ENCODE measurements at regions not wholly inside any gene's neighbourhood (a gene's known extent, or its start where the extent isn't known, plus 50 kb on each side); places are given as distances from the start of the nearest gene placed in this dataset.

GRCh38 chr7:10070899-10071298 lies 902.8 kb upstream of the PHF14 start:
- no peaks in the 10 kb centered on the region for H3K36me3 ChIP-seq (ENCODE audit: insufficient read depth, low read depth, low read length)
- no peaks in the 10 kb centered on the region for H3K9me3 ChIP-seq (ENCODE audit: insufficient read depth, low read depth, low read length)
- H3K9ac ChIP-seq (ENCODE audit: low read depth, low read length), result no peak overlapping the region
- H3K27ac ChIP-seq (ENCODE audit: low read length), result no peak overlapping the region
- H3K27me3 ChIP-seq (ENCODE audit: insufficient read depth, low read length), result no peaks in the 10 kb centered on the region
- H3K4me1 ChIP-seq (ENCODE audit: insufficient read depth, low read length), result no peaks in the 10 kb centered on the region
- no peak overlapping the region for H3K4me3 ChIP-seq (ENCODE audit: low read length)

DNA sequence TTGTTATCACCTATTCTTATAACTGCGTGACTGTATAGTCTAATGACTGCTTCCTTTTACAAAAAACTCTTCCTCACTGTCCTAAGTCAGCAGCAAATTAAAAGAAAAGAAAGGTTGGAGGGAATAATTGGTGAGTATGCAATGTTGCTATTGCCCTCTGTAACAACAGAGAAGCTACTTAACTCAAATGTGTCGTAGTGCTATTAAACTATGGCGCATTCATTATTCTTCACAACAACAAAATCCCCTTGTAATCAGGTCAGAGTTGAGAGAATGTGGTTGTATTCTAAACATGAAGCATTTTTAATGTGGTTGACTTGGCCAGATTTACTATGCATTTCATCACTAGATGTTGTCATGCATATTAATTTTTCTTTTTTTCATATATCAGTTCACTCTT lies 897.8 kb upstream of the PHF14 start:
- no peak overlapping the region for H3K27ac ChIP-seq (ENCODE audit: low read length)
- peaks cover 8% of the 10 kb centered on the region; the same call in 1 of the 2 replicates for H3K4me1 ChIP-seq (ENCODE audit: insufficient read depth, low read length)
- H3K9me3 ChIP-seq (ENCODE audit: insufficient read depth, low read depth, low read length), result no peaks in the 10 kb centered on the region
- no peaks in the 10 kb centered on the region for H3K36me3 ChIP-seq (ENCODE audit: insufficient read depth, low read depth, low read length)
- H3K4me3 ChIP-seq (ENCODE audit: low read length), result no peak overlapping the region
- no peaks in the 10 kb centered on the region for H3K27me3 ChIP-seq (ENCODE audit: insufficient read depth, low read length)
- no peak overlapping the region for H3K9ac ChIP-seq (ENCODE audit: low read depth, low read length)

GRCh38 chr7:10076660-10077300 lies 896.9 kb upstream of the PHF14 start:
- H3K4me3 ChIP-seq (ENCODE audit: low read length), result no peak overlapping the region
- H3K27ac ChIP-seq (ENCODE audit: low read length), result no peak overlapping the region
- no peaks in the 10 kb centered on the region for H3K36me3 ChIP-seq (ENCODE audit: insufficient read depth, low read depth, low read length)
- no peaks in the 10 kb centered on the region for H3K9me3 ChIP-seq (ENCODE audit: insufficient read depth, low read depth, low read length)
- no peak overlapping the region for H3K9ac ChIP-seq (ENCODE audit: low read depth, low read length)
- peaks cover 8% of the 10 kb centered on the region; the same call in 1 of the 2 replicates for H3K4me1 ChIP-seq (ENCODE audit: insufficient read depth, low read length)
- H3K27me3 ChIP-seq (ENCODE audit: insufficient read depth, low read length), result no peaks in the 10 kb centered on the region

GRCh38 chr7:10079572-10079971 lies 894.1 kb upstream of the PHF14 start:
- no peaks in the 10 kb centered on the region for H3K36me3 ChIP-seq (ENCODE audit: insufficient read depth, low read depth, low read length)
- H3K27ac ChIP-seq (ENCODE audit: low read length), result no peak overlapping the region
- no peaks in the 10 kb centered on the region for H3K9me3 ChIP-seq (ENCODE audit: insufficient read depth, low read depth, low read length)
- no peaks in the 10 kb centered on the region for H3K27me3 ChIP-seq (ENCODE audit: insufficient read depth, low read length)
- peaks cover 14% of the 10 kb centered on the region; the same call in 1 of the 2 replicates for H3K4me1 ChIP-seq (ENCODE audit: insufficient read depth, low read length)
- no peak overlapping the region for H3K9ac ChIP-seq (ENCODE audit: low read depth, low read length)
- no peak overlapping the region for H3K4me3 ChIP-seq (ENCODE audit: low read length)

DNA sequence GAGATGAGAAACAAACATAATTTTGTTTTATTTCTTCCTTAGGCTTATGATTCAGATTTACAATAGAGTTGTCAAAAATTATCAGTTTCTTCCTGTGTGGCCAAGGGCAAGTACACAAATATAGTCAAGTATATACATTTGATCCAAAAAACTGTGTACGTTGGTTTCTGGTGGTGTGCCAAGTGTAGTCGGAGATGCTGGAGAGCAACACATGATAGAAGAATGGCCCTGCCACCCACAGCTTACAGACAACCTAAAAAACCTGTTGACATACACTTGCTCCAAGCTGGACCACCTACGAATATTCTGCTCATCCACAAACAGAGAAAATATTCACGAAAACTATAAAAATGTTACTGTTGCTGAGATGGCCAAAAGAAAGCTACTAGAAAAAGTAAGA lies 890.8 kb upstream of the PHF14 start:
- peaks cover 9% of the 10 kb centered on the region; the same call in 1 of the 2 replicates for H3K4me1 ChIP-seq (ENCODE audit: insufficient read depth, low read length)
- no peaks in the 10 kb centered on the region for H3K36me3 ChIP-seq (ENCODE audit: insufficient read depth, low read depth, low read length)
- no peak overlapping the region for H3K9ac ChIP-seq (ENCODE audit: low read depth, low read length)
- no peak overlapping the region for H3K27ac ChIP-seq (ENCODE audit: low read length)
- H3K4me3 ChIP-seq (ENCODE audit: low read length), result no peak overlapping the region
- H3K9me3 ChIP-seq (ENCODE audit: insufficient read depth, low read depth, low read length), result no peaks in the 10 kb centered on the region
- no peaks in the 10 kb centered on the region for H3K27me3 ChIP-seq (ENCODE audit: insufficient read depth, low read length)

GRCh38 chr7:10083766-10084165 lies 889.9 kb upstream of the PHF14 start:
- H3K9ac ChIP-seq (ENCODE audit: low read depth, low read length), result no peak overlapping the region
- H3K36me3 ChIP-seq (ENCODE audit: insufficient read depth, low read depth, low read length), result no peaks in the 10 kb centered on the region
- no peaks in the 10 kb centered on the region for H3K9me3 ChIP-seq (ENCODE audit: insufficient read depth, low read depth, low read length)
- H3K4me1 ChIP-seq (ENCODE audit: insufficient read depth, low read length), result peaks cover 9% of the 10 kb centered on the region; the same call in 1 of the 2 replicates
- H3K4me3 ChIP-seq (ENCODE audit: low read length), result no peak overlapping the region
- no peaks in the 10 kb centered on the region for H3K27me3 ChIP-seq (ENCODE audit: insufficient read depth, low read length)
- H3K27ac ChIP-seq (ENCODE audit: low read length), result no peak overlapping the region

- Histone ChIP-seq H3K9ac (ENCODE audit: low read depth, low read length) (no peak overlapping the region), H3K36me3 (ENCODE audit: insufficient read depth, low read depth, low read length) (no peaks in the 10 kb centered on the region), H3K4me3 (ENCODE audit: low read length) (no peak overlapping the region), H3K27ac (ENCODE audit: low read length) (no peak overlapping the region), H3K27me3 (ENCODE audit: insufficient read depth, low read length) (no peaks in the 10 kb centered on the region), H3K4me1 (ENCODE audit: insufficient read depth, low read length) (peaks cover 9% of the 10 kb centered on the region; the same call in 1 of the 2 replicates), H3K9me3 (ENCODE audit: insufficient read depth, low read depth, low read length) (no peaks in the 10 kb centered on the region)
Observed at GRCh38 chr7:10085231-10085630, 888.4 kb upstream of the PHF14 start.

GRCh38 chr7:10100572-10100971 lies 873.1 kb upstream of the PHF14 start:
- H3K27ac ChIP-seq (ENCODE audit: low read length), result no peak overlapping the region
- H3K9ac ChIP-seq (ENCODE audit: low read depth, low read length), result no peak overlapping the region
- no peaks in the 10 kb centered on the region for H3K9me3 ChIP-seq (ENCODE audit: insufficient read depth, low read depth, low read length)
- H3K4me3 ChIP-seq (ENCODE audit: low read length), result no peak overlapping the region
- H3K36me3 ChIP-seq (ENCODE audit: insufficient read depth, low read depth, low read length), result no peaks in the 10 kb centered on the region
- H3K27me3 ChIP-seq (ENCODE audit: insufficient read depth, low read length), result no peaks in the 10 kb centered on the region
- no peaks in the 10 kb centered on the region for H3K4me1 ChIP-seq (ENCODE audit: insufficient read depth, low read length)

DNA sequence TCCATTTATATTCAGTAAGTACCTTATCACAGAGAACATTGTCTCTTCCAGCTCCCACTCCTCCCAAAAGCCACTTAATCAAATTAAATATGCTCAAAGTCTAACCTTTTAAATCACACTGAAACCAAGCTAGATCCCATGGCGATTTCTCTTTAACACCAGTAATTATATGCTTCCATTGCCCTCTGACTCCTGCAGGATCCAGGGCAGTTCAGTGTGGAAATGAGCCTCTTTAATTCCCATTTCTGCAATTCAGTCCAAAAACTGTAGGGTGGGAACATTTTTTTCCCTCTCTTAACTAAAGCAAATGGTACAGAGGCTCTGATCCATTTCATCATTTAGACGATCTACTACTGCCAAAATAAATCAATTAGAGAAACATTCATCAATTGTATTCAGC lies 872.3 kb upstream of the PHF14 start:
- Histone ChIP-seq H3K27me3 (ENCODE audit: insufficient read depth, low read length) (no peaks in the 10 kb centered on the region), H3K36me3 (ENCODE audit: insufficient read depth, low read depth, low read length) (no peaks in the 10 kb centered on the region), H3K27ac (ENCODE audit: low read length) (no peak overlapping the region), H3K9me3 (ENCODE audit: insufficient read depth, low read depth, low read length) (no peaks in the 10 kb centered on the region), H3K4me3 (ENCODE audit: low read length) (no peak overlapping the region), H3K4me1 (ENCODE audit: insufficient read depth, low read length) (no peaks in the 10 kb centered on the region), H3K9ac (ENCODE audit: low read depth, low read length) (no peak overlapping the region)

- no peaks in the 10 kb centered on the region for H3K27me3 ChIP-seq (ENCODE audit: insufficient read depth, low read length)
- no peak overlapping the region for H3K9ac ChIP-seq (ENCODE audit: low read depth, low read length)
- H3K36me3 ChIP-seq (ENCODE audit: insufficient read depth, low read depth, low read length), result no peaks in the 10 kb centered on the region
- no peaks in the 10 kb centered on the region for H3K4me1 ChIP-seq (ENCODE audit: insufficient read depth, low read length)
- no peaks in the 10 kb centered on the region for H3K9me3 ChIP-seq (ENCODE audit: insufficient read depth, low read depth, low read length)
- H3K27ac ChIP-seq (ENCODE audit: low read length), result no peak overlapping the region
- H3K4me3 ChIP-seq (ENCODE audit: low read length), result no peak overlapping the region
Observed at GRCh38 chr7:10104292-10104691, 869.4 kb upstream of the PHF14 start.

GRCh38 chr7:10106609-10107008 lies 867.1 kb upstream of the PHF14 start:
- Histone ChIP-seq H3K9me3 (ENCODE audit: insufficient read depth, low read depth, low read length) (no peaks in the 10 kb centered on the region), H3K27me3 (ENCODE audit: insufficient read depth, low read length) (no peaks in the 10 kb centered on the region), H3K4me1 (ENCODE audit: insufficient read depth, low read length) (no peaks in the 10 kb centered on the region), H3K9ac (ENCODE audit: low read depth, low read length) (no peak overlapping the region), H3K36me3 (ENCODE audit: insufficient read depth, low read depth, low read length) (no peaks in the 10 kb centered on the region), H3K4me3 (ENCODE audit: low read length) (no peak overlapping the region), H3K27ac (ENCODE audit: low read length) (no peak overlapping the region)

GRCh38 chr7:10116511-10116910 lies 857.2 kb upstream of the PHF14 start:
- Histone ChIP-seq H3K4me3 (ENCODE audit: low read length) (no peak overlapping the region), H3K9ac (ENCODE audit: low read depth, low read length) (no peak overlapping the region), H3K36me3 (ENCODE audit: insufficient read depth, low read depth, low read length) (no peaks in the 10 kb centered on the region), H3K27ac (ENCODE audit: low read length) (no peak overlapping the region), H3K4me1 (ENCODE audit: insufficient read depth, low read length) (peaks cover 3% of the 10 kb centered on the region; the same call in 1 of the 2 replicates), H3K9me3 (ENCODE audit: insufficient read depth, low read depth, low read length) (no peaks in the 10 kb centered on the region), H3K27me3 (ENCODE audit: insufficient read depth, low read length) (no peaks in the 10 kb centered on the region)

Measured in iPS-20b (cell line).